Kidney epithelial cell (primary cell): ENCODE measurements at regions not wholly inside any gene's neighbourhood (a gene's known extent, or its start where the extent isn't known, plus 50 kb on each side); places are given as distances from the start of the nearest gene placed in this dataset.
A peak's percentile ranks its signal among the peaks of the same experiment; 100 is the strongest.

Source experiments
- DNase-seq: peaks from one replicate; pipeline ENCODE4 v3.0.0-alpha.2; 2010; ENCODE audit warnings: low read depth
- H3K27me3 ChIP-seq: 2 replicates; pipeline ENCODE4 v1.6.0; 2011; ENCODE audit warnings: low read length; ENCODE audit not compliant: control insufficient read depth, insufficient read depth
- H3K36me3 ChIP-seq: 2 replicates; pipeline ENCODE4 v1.5.1; 2011; ENCODE audit warnings: low read length; ENCODE audit not compliant: control insufficient read depth, insufficient read depth
- H3K4me3 ChIP-seq: 2 replicates; pipeline ENCODE4 v1.5.1; 2011; ENCODE audit warnings: low read depth, mild to moderate bottlenecking, control low read depth, low read length
- TF ChIP-seq, protein P1 (sequence below): IDR thresholded peaks from 2 replicates; pipeline ENCODE4 v1.5.1; 2011; ENCODE audit warnings: mild to moderate bottlenecking, moderate library complexity, low read length, control low read depth, inconsistent platforms; ENCODE audit not compliant: insufficient read depth, poor library complexity, severe bottlenecking

DNA sequence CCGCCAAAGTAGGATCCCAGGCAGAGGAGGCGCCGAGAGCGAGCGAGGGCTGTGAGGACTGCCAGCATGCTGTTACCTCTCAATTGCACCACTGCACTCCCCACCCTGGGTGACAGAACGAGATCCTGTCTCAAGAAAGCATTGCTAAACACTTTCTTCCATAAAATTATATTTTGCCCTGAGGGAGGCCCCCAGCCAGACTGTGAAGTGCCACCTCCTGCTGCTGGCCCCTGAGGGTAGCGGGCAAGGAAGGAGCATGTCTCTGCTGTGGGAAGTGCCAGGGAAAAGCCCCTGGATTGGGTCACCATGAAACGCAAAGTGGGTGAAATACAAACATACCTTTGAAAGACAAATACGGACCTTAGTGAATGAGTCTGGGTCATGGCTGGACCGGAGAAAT lies 78.0 kb upstream of the AMZ2 start:
- H3K27me3 ChIP-seq = no peaks in the 10 kb centered on the region
- DNase-seq = no peak
- peak overlapping the region; percentile 25 for H3K4me3 ChIP-seq
- TF ChIP-seq, protein P1, sequence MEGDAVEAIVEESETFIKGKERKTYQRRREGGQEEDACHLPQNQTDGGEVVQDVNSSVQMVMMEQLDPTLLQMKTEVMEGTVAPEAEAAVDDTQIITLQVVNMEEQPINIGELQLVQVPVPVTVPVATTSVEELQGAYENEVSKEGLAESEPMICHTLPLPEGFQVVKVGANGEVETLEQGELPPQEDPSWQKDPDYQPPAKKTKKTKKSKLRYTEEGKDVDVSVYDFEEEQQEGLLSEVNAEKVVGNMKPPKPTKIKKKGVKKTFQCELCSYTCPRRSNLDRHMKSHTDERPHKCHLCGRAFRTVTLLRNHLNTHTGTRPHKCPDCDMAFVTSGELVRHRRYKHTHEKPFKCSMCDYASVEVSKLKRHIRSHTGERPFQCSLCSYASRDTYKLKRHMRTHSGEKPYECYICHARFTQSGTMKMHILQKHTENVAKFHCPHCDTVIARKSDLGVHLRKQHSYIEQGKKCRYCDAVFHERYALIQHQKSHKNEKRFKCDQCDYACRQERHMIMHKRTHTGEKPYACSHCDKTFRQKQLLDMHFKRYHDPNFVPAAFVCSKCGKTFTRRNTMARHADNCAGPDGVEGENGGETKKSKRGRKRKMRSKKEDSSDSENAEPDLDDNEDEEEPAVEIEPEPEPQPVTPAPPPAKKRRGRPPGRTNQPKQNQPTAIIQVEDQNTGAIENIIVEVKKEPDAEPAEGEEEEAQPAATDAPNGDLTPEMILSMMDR = no peak
- no peaks in the 10 kb centered on the region for H3K36me3 ChIP-seq

DNA sequence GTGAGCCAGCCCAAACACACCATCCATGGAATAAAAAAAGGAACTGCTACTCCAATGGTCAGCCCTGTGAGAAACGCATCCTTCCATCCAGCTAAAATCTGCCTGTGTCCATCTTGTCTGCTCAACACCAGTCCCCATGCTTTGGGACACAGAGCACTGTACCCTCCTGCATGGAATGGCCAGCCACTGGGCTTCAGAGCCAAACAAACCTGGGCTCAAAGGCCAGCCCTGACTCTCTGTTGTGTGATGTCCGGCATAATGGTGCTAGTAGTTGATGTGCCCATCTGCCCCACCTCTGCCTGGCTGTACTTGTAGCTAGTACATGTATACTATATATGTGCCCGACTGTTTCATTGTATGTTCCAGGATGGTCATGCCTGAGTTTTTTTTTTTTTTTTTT lies 77.6 kb upstream of the AMZ2 start:
- Histone ChIP-seq H3K4me3 (no peak overlapping the region), H3K27me3 (no peaks in the 10 kb centered on the region), H3K36me3 (no peaks in the 10 kb centered on the region)
- no peak for DNase-seq
- TF ChIP-seq, protein P1 = no peak

DNA sequence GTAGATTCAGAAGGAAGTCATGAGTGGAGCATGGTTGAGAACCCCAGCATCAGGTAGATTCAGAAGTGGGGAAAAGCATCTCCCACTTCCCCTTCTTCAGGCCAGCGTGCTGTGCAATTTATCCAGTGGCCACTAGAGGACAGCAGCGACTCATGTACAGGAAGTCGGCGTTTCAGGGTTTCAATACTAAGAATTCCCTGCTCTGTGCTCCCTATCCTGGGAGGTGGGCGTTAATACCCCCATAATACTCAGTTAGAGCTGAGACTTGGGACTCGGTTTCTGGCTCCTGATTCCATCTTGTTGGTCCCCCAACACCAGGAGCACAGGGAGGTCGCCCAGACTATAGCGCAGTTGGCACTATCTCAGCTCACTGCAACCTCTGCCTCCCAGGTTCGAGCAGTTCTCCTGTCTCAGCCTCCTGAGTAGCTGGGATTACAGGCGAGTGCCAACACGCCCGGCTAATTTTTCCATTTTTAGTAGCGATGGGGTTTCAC lies 75.3 kb upstream of the AMZ2 start:
- no peak for DNase-seq
- no peak overlapping the region for H3K4me3 ChIP-seq
- no peaks in the 10 kb centered on the region for H3K27me3 ChIP-seq
- H3K36me3 ChIP-seq = no peaks in the 10 kb centered on the region
- TF ChIP-seq, protein P1 = peak; percentile 96

DNA sequence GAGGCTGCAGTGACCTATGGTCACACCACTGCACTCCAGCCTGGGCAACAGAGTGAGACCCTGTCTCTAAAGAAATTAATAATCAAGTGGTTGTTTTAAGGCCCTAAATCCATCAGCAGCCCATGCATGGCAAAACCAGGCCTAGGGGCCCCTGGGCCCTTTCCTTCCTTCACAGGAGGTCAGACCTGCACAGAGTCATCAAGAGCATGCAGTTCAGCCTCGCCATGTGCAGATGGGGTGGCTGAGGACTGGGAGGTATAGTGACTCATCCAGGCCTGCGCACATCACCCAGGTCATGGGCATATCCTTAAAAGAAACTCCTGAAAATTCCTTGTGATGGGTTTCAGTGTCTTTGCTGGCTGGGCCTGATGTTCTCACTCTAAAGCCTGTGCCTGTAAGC lies 72.4 kb upstream of the AMZ2 start:
- DNase-seq = no peak
- no peak overlapping the region for H3K4me3 ChIP-seq
- H3K27me3 ChIP-seq = no peaks in the 10 kb centered on the region
- TF ChIP-seq, protein P1 = no peak
- H3K36me3 ChIP-seq = no peaks in the 10 kb centered on the region

DNA sequence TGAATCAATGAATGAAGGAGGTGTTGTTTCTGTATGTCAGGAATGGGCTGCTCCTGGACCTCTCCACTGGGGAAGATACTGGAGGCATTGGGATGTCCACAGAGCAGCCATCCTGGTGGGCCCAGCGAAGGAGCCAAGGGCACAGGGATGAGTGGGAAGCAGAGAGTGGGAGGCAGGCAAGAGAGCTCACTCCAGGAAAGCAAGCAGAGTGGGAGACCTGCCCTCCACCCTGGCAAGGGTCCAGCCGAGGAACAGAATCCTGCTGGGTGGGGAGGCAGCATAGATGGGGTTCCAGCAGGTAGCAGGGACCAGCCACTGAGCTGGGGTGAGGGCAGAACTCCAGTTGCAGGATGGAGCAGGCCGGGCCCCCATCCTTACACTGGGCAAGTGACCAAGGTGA lies 71.9 kb upstream of the AMZ2 start:
- H3K27me3 ChIP-seq = no peaks in the 10 kb centered on the region
- TF ChIP-seq, protein P1 = no peak
- H3K36me3 ChIP-seq = no peaks in the 10 kb centered on the region
- no peak for DNase-seq
- no peak overlapping the region for H3K4me3 ChIP-seq

DNA sequence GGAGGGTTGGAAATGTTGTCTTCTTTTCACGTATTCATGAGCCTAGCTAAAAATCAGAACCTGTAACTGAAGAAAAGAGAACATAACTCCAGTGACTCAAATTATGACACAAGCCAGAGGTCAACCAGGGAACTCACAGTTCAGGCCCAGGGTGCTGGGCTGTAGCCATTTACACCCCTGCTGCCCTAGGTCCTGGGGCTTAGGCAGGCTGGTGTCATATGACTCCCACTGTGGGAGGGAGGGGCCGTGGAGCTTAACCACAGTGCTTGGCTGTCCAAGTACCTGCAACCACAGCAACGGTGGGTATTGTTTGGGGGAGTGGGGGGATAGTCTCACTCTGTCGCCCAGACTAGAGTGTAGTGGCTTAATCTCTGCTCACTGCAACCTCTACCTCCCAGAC lies 71.1 kb upstream of the AMZ2 start:
- H3K27me3 ChIP-seq = no peaks in the 10 kb centered on the region
- H3K36me3 ChIP-seq = no peaks in the 10 kb centered on the region
- TF ChIP-seq, protein P1 = no peak
- no peak overlapping the region for H3K4me3 ChIP-seq
- no peak for DNase-seq
